NCI-H82 (cell line): ENCODE measurements at regions not wholly inside any gene's neighbourhood (a gene's known extent, or its start where the extent isn't known, plus 50 kb on each side); places are given as distances from the start of the nearest gene placed in this dataset.

Source experiments
- DNase-seq: peaks from one replicate; lab custom pipeline; 2025; lab: John Stamatoyannopoulos, UW

- no peak for DNase-seq
Observed at GRCh38 chr3:107992976-107993684, 97.7 kb downstream of the CD47 start.

GRCh38 chr3:107990926-107991325 lies 99.9 kb downstream of the CD47 start:
- DNase-seq: no peak

GRCh38 chr3:107990433-107990832 lies 100.4 kb downstream of the CD47 start:
- DNase-seq: no peak

GRCh38 chr3:107989661-107990060 lies 101.2 kb downstream of the CD47 start:
- DNase-seq: no peak

GRCh38 chr3:107988460-107989175 lies 102.2 kb downstream of the CD47 start:
- DNase-seq: no peak

GRCh38 chr3:107987036-107987939 lies 103.5 kb downstream of the CD47 start:
- peak; percentile 18 for DNase-seq

- DNase-seq: no peak
Observed at GRCh38 chr3:107986505-107986904, 104.3 kb downstream of the CD47 start.

- no peak for DNase-seq
Observed at GRCh38 chr3:107985496-107985895, 105.3 kb downstream of the CD47 start.

- peak; percentile 17 for DNase-seq
Observed at GRCh38 chr3:107983247-107983646, 107.6 kb downstream of the CD47 start.

GRCh38 chr3:107982165-107982564 lies 108.7 kb downstream of the CD47 start:
- no peak for DNase-seq

GRCh38 chr3:107981471-107982111 lies 109.2 kb downstream of the CD47 start:
- no peak for DNase-seq

GRCh38 chr3:107979538-107979937 lies 111.3 kb downstream of the CD47 start:
- DNase-seq: no peak

- no peak for DNase-seq
Observed at GRCh38 chr3:107978131-107979055, 112.4 kb downstream of the CD47 start.

- DNase-seq: peak; percentile 25
Observed at GRCh38 chr3:107977221-107978130, 113.4 kb downstream of the CD47 start.

GRCh38 chr3:107976202-107976800 lies 114.5 kb downstream of the CD47 start:
- DNase-seq: no peak

GRCh38 chr3:107975529-107976201 lies 115.2 kb downstream of the CD47 start:
- no peak for DNase-seq

- DNase-seq: no peak
Observed at GRCh38 chr3:107973961-107974360, 116.9 kb downstream of the CD47 start.

GRCh38 chr3:107973152-107973551 lies 117.7 kb downstream of the CD47 start:
- DNase-seq: no peak
